ENCODE measurements at regions not wholly inside any gene's neighbourhood (a gene's known extent, or its start where the extent isn't known, plus 50 kb on each side); places are given as distances from the start of the nearest gene placed in this dataset.

- DNase-seq: no peak
Measured at GRCh38 chr6:167759206-167759605, 67.5 kb upstream of the AFDN start.

GRCh38 chr6:167759912-167760311 is 66.8 kb upstream of the AFDN start:
- DNase-seq: no peak

- no peak for DNase-seq
Measured at GRCh38 chr6:167760979-167761793, 65.5 kb upstream of the AFDN start.

- DNase-seq: no peak
Measured at GRCh38 chr6:167761794-167762258, 64.9 kb upstream of the AFDN start.

GRCh38 chr6:167762259-167762962 is 64.3 kb upstream of the AFDN start:
- DNase-seq: no peak

GRCh38 chr6:167763056-167763944 is 63.4 kb upstream of the AFDN start:
- no peak for DNase-seq

GRCh38 chr6:167764215-167764614 is 62.5 kb upstream of the AFDN start:
- no peak for DNase-seq

- no peak for DNase-seq
Measured at GRCh38 chr6:167764713-167765479, 61.8 kb upstream of the AFDN start.

GRCh38 chr6:167766986-167767714 is 59.6 kb upstream of the AFDN start:
- no peak for DNase-seq

GRCh38 chr6:167767715-167768107 is 59.0 kb upstream of the AFDN start:
- no peak for DNase-seq

- DNase-seq: no peak
Measured at GRCh38 chr6:167768471-167769215, 58.1 kb upstream of the AFDN start.

GRCh38 chr6:167769408-167770190 is 57.1 kb upstream of the AFDN start:
- DNase-seq: no peak

GRCh38 chr6:167770291-167770955 is 56.3 kb upstream of the AFDN start:
- no peak for DNase-seq

GRCh38 chr6:167774881-167775280 is 51.8 kb upstream of the AFDN start:
- no peak for DNase-seq

GRCh38 chr6:167776906-167777627 is 49.6 kb upstream of the AFDN start:
- no peak for DNase-seq
